Psoas muscle (tissue), 7 donors: ENCODE measurements at regions not wholly inside any gene's neighbourhood (a gene's known extent, or its start where the extent isn't known, plus 50 kb on each side); places are given as distances from the start of the nearest gene placed in this dataset.
A peak's percentile ranks its signal among the peaks of the same experiment; 100 is the strongest.
"Not testable (repeated sequence)": the region's sequence is repeated elsewhere in the genome, so short reads cannot be mapped to it uniquely, and the experiment has no call there.

ENCODE experiments used
- ATAC-seq, 4 donors: fragments of 200-7000 bp; cut with Tn5 transposase; one replicate each; pipeline ENCODE4 v1.9.1; 2020; ENCODE audit warnings: moderate library complexity in 3 of 4, mild to moderate bottlenecking in 2 of 4
- DNase-seq, 2 donors: peaks; one replicate each; pipeline ENCODE4 v3.0.0-alpha.2; 2020
- H3K27ac ChIP-seq: fragments of 200-600 bp; one replicate; pipeline ENCODE4 v1.8.0; 2022
- H3K27me3 ChIP-seq, 3 donors: fragments of 200-600 bp in 1 of 3; one replicate each; pipeline versions ENCODE4 v1.6.1 to v1.8.0; 2013 to 2022; ENCODE audit warnings: low read length in 2 of 3, mild to moderate bottlenecking in 2 of 3, moderate library complexity in 1 of 3; ENCODE audit not compliant: insufficient read depth in 3 of 3
- H3K36me3 ChIP-seq, 2 donors: fragments of 200-600 bp in 1 of 2; one replicate each; pipeline versions ENCODE4 v1.6.1 to v1.8.0; 2013 to 2022; ENCODE audit warnings: low read depth in 1 of 2, mild to moderate bottlenecking in 1 of 2, moderate library complexity in 1 of 2; ENCODE audit not compliant: insufficient read depth in 1 of 2
- H3K4me1 ChIP-seq: fragments of 200-600 bp; one replicate; pipeline ENCODE4 v1.8.0; 2022
- H3K4me3 ChIP-seq: fragments of 200-600 bp; one replicate; pipeline ENCODE4 v1.8.0; 2022; ENCODE audit warnings: mild to moderate bottlenecking
- H3K9me3 ChIP-seq: fragments of 200-600 bp; one replicate; pipeline ENCODE4 v1.8.0; 2022
- WGBS, 3 donors: extraction: QIAGEN DNeasy Blood & Tissue Kit; methylation state at CpG; one replicate each; pipeline versions ENCODE4 v1.1.6 to v1.1.7; 2013; 5-methylcytosine and 5-hydroxymethylcytosine counted together
- intact Hi-C, 2 donors: fragments of 100-400 bp; cut with DNase I; formaldehyde crosslinking; loops; one replicate each; pipeline versions ENCODE4 v1.11.0 to v1.14.2; 2022
- TF ChIP-seq, protein P1 (sequence below): fragments of 200-600 bp; IDR thresholded peaks from one replicate; pipeline ENCODE4 v1.8.0; 2022; ENCODE audit warnings: antibody characterized with exemption
- donor health status: healthy with polysubstance abuse.
- donor health status: DM: no; HTN: no; CAD: no; lungs with moderate emphysema.
- donor health status: Bipolar disorder and iron deficiency.
- donor health status: healthy.
- donor health status: DM: yes; HTN: yes; CAD: no.
- donor health status: DM: no; HTN: no; CAD: no.
- donor health status: DM: yes; HTN: yes; CAD: no.

DNA sequence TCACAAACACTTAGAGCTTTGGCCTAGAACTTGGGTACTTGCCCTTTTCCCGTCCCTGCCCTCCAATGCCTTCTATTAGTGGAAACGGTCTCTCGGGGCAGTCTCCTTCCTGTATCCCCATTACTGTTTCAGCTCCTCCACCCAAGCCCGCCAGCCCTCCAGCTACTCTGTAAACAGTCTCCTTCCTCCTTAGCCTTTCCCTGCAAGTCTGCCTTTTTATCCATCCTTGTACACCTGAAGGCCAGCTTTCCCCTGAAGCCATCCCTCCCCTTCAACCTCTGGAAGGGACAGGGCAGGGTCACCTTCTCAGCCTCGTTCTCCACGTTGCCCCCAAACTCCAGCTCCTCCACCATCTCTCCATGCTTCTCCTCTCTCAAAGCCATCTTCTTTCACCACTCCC is 108.1 kb upstream of the ZNF746 start:
- no peaks in the 10 kb centered on the region for H3K27me3 ChIP-seq
- 80 to 91% (median 84%) methylated on average over 6 of the region's 6 CpGs for WGBS, 3 donors
- intact Hi-C loops, result no loop called here
- H3K4me3 ChIP-seq, result no peak overlapping the region
- no peak overlapping the region for H3K27ac ChIP-seq
- peaks cover 5 to 56% of the 10 kb centered on the region in 2 donors for H3K36me3 ChIP-seq
- H3K9me3 ChIP-seq, result no peaks in the 10 kb centered on the region
- DNase-seq, result no peak
- TF ChIP-seq, protein P1, sequence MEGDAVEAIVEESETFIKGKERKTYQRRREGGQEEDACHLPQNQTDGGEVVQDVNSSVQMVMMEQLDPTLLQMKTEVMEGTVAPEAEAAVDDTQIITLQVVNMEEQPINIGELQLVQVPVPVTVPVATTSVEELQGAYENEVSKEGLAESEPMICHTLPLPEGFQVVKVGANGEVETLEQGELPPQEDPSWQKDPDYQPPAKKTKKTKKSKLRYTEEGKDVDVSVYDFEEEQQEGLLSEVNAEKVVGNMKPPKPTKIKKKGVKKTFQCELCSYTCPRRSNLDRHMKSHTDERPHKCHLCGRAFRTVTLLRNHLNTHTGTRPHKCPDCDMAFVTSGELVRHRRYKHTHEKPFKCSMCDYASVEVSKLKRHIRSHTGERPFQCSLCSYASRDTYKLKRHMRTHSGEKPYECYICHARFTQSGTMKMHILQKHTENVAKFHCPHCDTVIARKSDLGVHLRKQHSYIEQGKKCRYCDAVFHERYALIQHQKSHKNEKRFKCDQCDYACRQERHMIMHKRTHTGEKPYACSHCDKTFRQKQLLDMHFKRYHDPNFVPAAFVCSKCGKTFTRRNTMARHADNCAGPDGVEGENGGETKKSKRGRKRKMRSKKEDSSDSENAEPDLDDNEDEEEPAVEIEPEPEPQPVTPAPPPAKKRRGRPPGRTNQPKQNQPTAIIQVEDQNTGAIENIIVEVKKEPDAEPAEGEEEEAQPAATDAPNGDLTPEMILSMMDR, result no peak
- H3K4me1 ChIP-seq, result peaks cover 8% of the 10 kb centered on the region
- no peak for ATAC-seq

DNA sequence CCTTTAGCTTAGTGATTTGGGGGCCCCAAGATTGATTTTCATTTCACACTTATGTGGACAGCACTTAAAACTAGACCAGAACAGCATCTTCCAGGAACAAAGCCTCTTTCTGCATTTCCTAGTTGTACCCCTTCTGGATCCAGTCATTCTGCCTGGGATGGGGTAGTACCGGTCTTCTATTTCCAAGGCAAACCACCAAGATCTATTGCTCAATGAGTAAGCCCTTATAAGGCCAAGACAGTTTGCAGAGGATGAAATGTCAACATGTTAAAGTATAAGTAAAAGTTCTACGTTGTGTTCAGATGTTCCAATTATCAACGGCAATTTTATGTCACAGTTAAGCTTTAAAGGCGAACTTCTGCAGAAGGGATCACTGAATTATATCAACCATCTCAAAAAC is 106.9 kb upstream of the ZNF746 start:
- no peaks in the 10 kb centered on the region for H3K27me3 ChIP-seq
- peaks cover 5 to 58% of the 10 kb centered on the region in 2 donors for H3K36me3 ChIP-seq
- H3K27ac ChIP-seq, result no peak overlapping the region
- no peaks in the 10 kb centered on the region for H3K9me3 ChIP-seq
- H3K4me3 ChIP-seq, result no peak overlapping the region
- DNase-seq (no peak), ATAC-seq (no peak)
- WGBS, 3 donors, result 81 to 89% (median 85%) methylated on average over 4 of the region's 4 CpGs
- intact Hi-C loops, result no loop called here
- TF ChIP-seq, protein P1, result no peak
- H3K4me1 ChIP-seq, result no peaks in the 10 kb centered on the region

DNA sequence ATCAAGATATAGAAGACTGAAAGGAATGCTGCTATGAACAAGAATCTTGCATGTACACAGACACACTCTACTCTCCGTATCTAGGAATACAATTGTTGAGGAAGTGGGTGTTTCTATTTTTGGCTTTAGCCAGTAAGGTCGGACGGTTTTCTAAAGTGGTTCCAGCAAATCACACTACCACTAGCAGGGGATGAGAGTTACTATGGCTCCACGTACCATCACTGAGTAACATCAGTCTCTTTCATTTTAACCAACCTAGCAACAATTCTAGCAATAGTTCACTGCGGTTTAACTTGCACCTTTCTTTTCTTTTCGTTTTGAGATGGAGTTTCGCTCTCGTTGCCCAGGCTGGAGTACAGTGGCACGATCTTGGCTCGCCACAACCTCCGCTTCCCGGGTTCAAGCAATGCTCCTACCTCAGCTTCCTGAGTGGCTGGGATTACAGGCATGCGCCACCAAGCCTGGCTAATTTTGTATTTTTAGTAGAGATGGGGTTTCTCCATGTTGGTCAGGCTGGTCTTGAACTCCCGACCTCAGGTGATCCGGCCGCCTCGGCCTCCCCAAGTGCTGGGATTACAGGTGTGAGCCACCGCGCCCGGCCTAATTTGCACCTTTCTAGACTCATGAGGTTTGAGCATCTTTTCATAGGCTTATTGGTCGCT is 103.2 kb upstream of the ZNF746 start:
- peaks cover 9 to 50% of the 10 kb centered on the region in 2 donors for H3K36me3 ChIP-seq
- WGBS, 3 donors, result 79 to 85% (median 83%) methylated on average over 21 of the region's 21 CpGs
- ATAC-seq, result not testable (repeated sequence)

GRCh38 chr7:149599636-149600206 is 102.1 kb upstream of the ZNF746 start:
- Histone ChIP-seq H3K27ac (no peak overlapping the region), H3K4me1 (no peaks in the 10 kb centered on the region), H3K27me3 (no peaks in the 10 kb centered on the region), H3K4me3 (no peak overlapping the region), H3K36me3 (peaks cover 9 to 49% of the 10 kb centered on the region in 2 donors), H3K9me3 (no peaks in the 10 kb centered on the region)
- 79 to 87% (median 80%) methylated on average over 7 of the region's 7 CpGs for WGBS, 3 donors
- ATAC-seq, result no peak
- TF ChIP-seq, protein P1, result no peak
- no peak for DNase-seq
- intact Hi-C loops, result no loop called here

More for the DNA sequence above, 103.2 kb upstream of the ZNF746 start:
- H3K27me3 ChIP-seq, intact Hi-C loops, DNase-seq, H3K9me3 ChIP-seq, H3K27ac ChIP-seq, H3K4me1 ChIP-seq, H3K4me3 ChIP-seq: not testable (repeated sequence)

DNA sequence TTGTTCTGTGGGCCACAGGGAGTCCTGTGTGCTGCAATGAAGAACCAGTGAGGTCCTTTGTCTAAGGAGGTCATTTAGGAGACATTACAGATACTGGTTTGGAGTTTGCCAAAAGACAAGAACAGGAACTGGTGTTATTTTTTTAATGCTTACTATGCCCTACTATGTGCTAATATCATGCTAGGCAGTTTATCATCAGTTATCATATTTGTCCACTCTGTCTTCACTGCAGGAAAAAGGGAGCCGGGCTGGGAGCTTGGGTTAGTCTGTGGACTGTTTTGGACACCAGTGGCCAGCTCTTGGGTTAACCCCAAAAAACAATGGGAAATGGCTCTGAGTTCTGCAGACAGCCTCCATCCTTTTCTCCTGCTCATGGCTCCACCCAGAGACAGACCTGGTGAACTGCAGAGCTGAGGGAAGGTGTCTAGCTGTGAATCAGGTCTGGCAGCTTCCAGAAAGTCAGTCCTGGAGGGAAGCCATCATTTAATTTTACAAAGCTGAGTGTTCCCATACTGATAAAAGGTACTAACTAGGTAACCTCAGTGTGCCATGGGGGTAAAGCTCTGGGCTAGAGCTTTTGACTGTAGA is 101.2 kb upstream of the ZNF746 start:
- no peaks in the 10 kb centered on the region for H3K9me3 ChIP-seq
- no peak overlapping the region for H3K4me3 ChIP-seq
- no peak for DNase-seq
- peak in 2 of 4 donors; percentile 32 to 44 for ATAC-seq
- H3K4me1 ChIP-seq, result no peaks in the 10 kb centered on the region
- H3K27ac ChIP-seq, result no peak overlapping the region
- intact Hi-C loops, result no loop called here
- H3K36me3 ChIP-seq, result peaks cover 9 to 58% of the 10 kb centered on the region in 2 donors
- TF ChIP-seq, protein P1, result no peak
- WGBS, 3 donors, result 91 to 95% (median 92%) methylated on average over 1 of the region's 1 CpG
- H3K27me3 ChIP-seq, result no peaks in the 10 kb centered on the region

DNA sequence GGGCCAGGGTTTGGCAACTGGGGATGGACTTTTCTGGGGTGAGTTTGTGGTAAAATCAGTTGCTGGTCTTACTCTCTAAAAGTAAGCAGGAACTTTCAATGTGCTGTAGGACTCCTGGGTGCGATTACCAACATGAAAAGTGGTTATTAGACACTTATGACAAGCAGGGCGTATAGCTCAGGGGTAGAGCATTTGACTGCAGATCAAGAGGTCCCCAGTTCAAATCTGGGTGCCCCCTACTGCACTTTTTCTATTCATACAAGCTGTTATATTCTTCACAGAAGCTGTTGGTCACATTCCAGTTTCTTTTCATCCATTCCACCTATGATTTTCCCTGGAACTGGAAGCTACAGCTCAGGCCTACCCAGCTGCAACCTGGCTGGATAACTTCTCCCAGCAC is 100.2 kb upstream of the ZNF746 start:
- 97 to 100% (median 100%) methylated on average over 2 of the region's 2 CpGs for WGBS, 3 donors
- peaks cover 9 to 57% of the 10 kb centered on the region in 2 donors for H3K36me3 ChIP-seq
- ATAC-seq, H3K27ac ChIP-seq, H3K9me3 ChIP-seq, intact Hi-C loops, H3K27me3 ChIP-seq, H3K4me3 ChIP-seq, H3K4me1 ChIP-seq, DNase-seq: not testable (repeated sequence)
